Stomach (tissue), 8 donors: ENCODE measurements at regions not wholly inside any gene's neighbourhood (a gene's known extent, or its start where the extent isn't known, plus 50 kb on each side); places are given as distances from the start of the nearest gene placed in this dataset.

ENCODE experiments used
- DNase-seq, 2 donors: peaks; one replicate each; pipeline versions ENCODE4 v3.0.0 to v3.0.0-alpha.2; 2013 to 2019
- H3K27ac ChIP-seq, 5 donors: fragments of 200-600 bp in 4 of 5; sonication (generic) in 4 of 5; one replicate each; pipeline ENCODE4 v1.5.1; 2013 to 2019; ENCODE audit warnings: mild to moderate bottlenecking in 1 of 5, moderate library complexity in 1 of 5
- H3K27me3 ChIP-seq, 3 donors: fragments of 200-600 bp; sonication (generic); one replicate each; pipeline ENCODE4 v1.5.1; 2017 to 2019; ENCODE audit warnings: mixed run types in 1 of 3
- H3K36me3 ChIP-seq, 4 donors: fragments of 200-600 bp; sonication (generic); 1 replicate in 3 of 4; 2 replicates in 1 of 4; pipeline ENCODE4 v1.5.1; 2016 to 2019
- H3K4me1 ChIP-seq, 4 donors: fragments of 200-600 bp; sonication (generic); one replicate each; pipeline ENCODE4 v1.5.1; 2016 to 2019
- H3K4me3 ChIP-seq, 4 donors: fragments of 200-600 bp; sonication (generic) in 3 of 4; one replicate each; pipeline ENCODE4 v1.5.1; 2016 to 2019; ENCODE audit warnings: mild to moderate bottlenecking in 1 of 4
- H3K9me3 ChIP-seq, 4 donors: fragments of 200-600 bp; sonication (generic); one replicate each; pipeline ENCODE4 v1.5.1; 2016 to 2019
- EP300 ChIP-seq: sonication (generic); formaldehyde crosslinking; IDR thresholded peaks from one replicate; pipeline ENCODE4 v1.6.1; 2017; ENCODE audit warnings: antibody characterized with exemption
- POLR2A ChIP-seq, 4 donors: fragments of 450-650 bp; IDR thresholded peaks; one replicate each; pipeline ENCODE4 v1.6.1; 2016; ENCODE audit warnings: antibody characterized with exemption in 4 of 4, control low read depth in 2 of 4, mild to moderate bottlenecking in 1 of 4, moderate library complexity in 1 of 4
- POLR2AphosphoS5 ChIP-seq, 3 donors: sonication (generic); formaldehyde crosslinking; IDR thresholded peaks; one replicate each; pipeline ENCODE4 v1.6.1; 2016; ENCODE audit warnings: antibody characterized with exemption in 3 of 3
- WGBS, 5 donors: extraction: QIAGEN DNeasy Blood & Tissue Kit in 3 of 5; methylation state at CpG; one replicate each; pipeline versions ENCODE4 v1.1.5 to v1.1.7; 2013 to 2018; 5-methylcytosine and 5-hydroxymethylcytosine counted together
- intact Hi-C: fragments of 100-400 bp; cut with DNase I; formaldehyde crosslinking; loops from one replicate; pipeline ENCODE4 v1.15.1; 2023; ENCODE audit warnings: low total_unique reads
- TF ChIP-seq, protein P1 (sequence below), 7 experiments: fragments of 450-650 bp in 4 of 7; fragments of 200-600 bp in 3 of 7; sonication (generic) in 3 of 7; IDR thresholded peaks; one replicate each; pipeline ENCODE4 v1.5.1; 2016 to 2019; ENCODE audit warnings: antibody characterized with exemption in 7 of 7, control low read depth in 2 of 7, mild to moderate bottlenecking in 1 of 7
- donor health status: healthy with polysubstance abuse.
- donor health status: Bipolar disorder and iron deficiency.
- donor health status: healthy.

- H3K4me3 ChIP-seq: no peak overlapping the region
- H3K36me3 ChIP-seq: no peaks in the 10 kb centered on the region
- no peak for DNase-seq
- WGBS, 5 donors: 65 to 84% (median 82%) methylated on average over 3 of the region's 3 CpGs
- H3K9me3 ChIP-seq: no peaks in the 10 kb centered on the region
- H3K4me1 ChIP-seq: no peaks in the 10 kb centered on the region
- H3K27ac ChIP-seq: no peak overlapping the region
- H3K27me3 ChIP-seq: no peaks in the 10 kb centered on the region
- TF ChIP-seq POLR2A (IDR thresholded peaks at IDR 0.05): no peak
- TF ChIP-seq POLR2AphosphoS5 (IDR thresholded peaks at IDR 0.05): no peak
- TF ChIP-seq, protein P1, sequence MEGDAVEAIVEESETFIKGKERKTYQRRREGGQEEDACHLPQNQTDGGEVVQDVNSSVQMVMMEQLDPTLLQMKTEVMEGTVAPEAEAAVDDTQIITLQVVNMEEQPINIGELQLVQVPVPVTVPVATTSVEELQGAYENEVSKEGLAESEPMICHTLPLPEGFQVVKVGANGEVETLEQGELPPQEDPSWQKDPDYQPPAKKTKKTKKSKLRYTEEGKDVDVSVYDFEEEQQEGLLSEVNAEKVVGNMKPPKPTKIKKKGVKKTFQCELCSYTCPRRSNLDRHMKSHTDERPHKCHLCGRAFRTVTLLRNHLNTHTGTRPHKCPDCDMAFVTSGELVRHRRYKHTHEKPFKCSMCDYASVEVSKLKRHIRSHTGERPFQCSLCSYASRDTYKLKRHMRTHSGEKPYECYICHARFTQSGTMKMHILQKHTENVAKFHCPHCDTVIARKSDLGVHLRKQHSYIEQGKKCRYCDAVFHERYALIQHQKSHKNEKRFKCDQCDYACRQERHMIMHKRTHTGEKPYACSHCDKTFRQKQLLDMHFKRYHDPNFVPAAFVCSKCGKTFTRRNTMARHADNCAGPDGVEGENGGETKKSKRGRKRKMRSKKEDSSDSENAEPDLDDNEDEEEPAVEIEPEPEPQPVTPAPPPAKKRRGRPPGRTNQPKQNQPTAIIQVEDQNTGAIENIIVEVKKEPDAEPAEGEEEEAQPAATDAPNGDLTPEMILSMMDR (IDR thresholded peaks at IDR 0.05): no peak
- no peak for TF ChIP-seq EP300
- intact Hi-C loops: no loop called here
Measured at GRCh38 chr4:111500858-111501257, 644.4 kb upstream of the FAM241A start.

- H3K36me3 ChIP-seq: no peaks in the 10 kb centered on the region
- no peak overlapping the region for H3K4me3 ChIP-seq
- H3K27ac ChIP-seq: no peak overlapping the region
- 71 to 86% (median 79%) methylated on average over 2 of the region's 2 CpGs for WGBS, 5 donors
- TF ChIP-seq POLR2A (IDR thresholded peaks at IDR 0.05) (no peak), POLR2AphosphoS5 (IDR thresholded peaks at IDR 0.05) (no peak), EP300 (no peak)
- TF ChIP-seq, protein P1 (IDR thresholded peaks at IDR 0.05): no peak
- no peaks in the 10 kb centered on the region for H3K9me3 ChIP-seq
- no peak for DNase-seq
- intact Hi-C loops: no loop called here
- no peaks in the 10 kb centered on the region for H3K4me1 ChIP-seq
- H3K27me3 ChIP-seq: no peaks in the 10 kb centered on the region
Measured at GRCh38 chr4:111501946-111502345, 643.3 kb upstream of the FAM241A start.

DNA sequence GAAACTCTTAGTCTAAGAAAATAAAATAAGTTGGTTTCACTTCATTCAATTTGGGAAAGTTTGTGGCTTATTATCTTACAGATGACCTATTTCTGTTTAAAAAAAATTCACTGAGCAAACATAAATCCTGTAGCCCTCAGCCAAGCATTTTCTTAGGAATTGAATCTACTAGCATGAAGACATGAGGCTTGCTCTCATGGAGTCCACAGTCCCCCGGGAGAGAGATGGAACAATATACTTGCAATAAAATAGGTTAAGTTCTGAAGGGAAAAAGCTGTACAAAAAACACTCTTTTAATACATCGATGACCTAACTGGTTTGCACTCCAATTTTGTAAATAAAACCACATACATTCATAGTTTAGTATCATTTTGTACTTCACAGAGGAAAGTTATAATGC, 642.6 kb upstream of the FAM241A start:
- 68 to 94% (median 86%) methylated on average over 2 of the region's 2 CpGs for WGBS, 5 donors
- Histone ChIP-seq H3K9me3 (no peaks in the 10 kb centered on the region), H3K27me3 (no peaks in the 10 kb centered on the region), H3K27ac (no peak overlapping the region), H3K4me3 (no peak overlapping the region), H3K4me1 (no peaks in the 10 kb centered on the region), H3K36me3 (no peaks in the 10 kb centered on the region)
- intact Hi-C loops: no loop called here
- no peak for TF ChIP-seq POLR2AphosphoS5 (IDR thresholded peaks at IDR 0.05)
- TF ChIP-seq EP300: no peak
- TF ChIP-seq POLR2A (IDR thresholded peaks at IDR 0.05): no peak
- TF ChIP-seq, protein P1 (IDR thresholded peaks at IDR 0.05): no peak
- DNase-seq: peak in 1 of 2 donors; percentile 2

DNA sequence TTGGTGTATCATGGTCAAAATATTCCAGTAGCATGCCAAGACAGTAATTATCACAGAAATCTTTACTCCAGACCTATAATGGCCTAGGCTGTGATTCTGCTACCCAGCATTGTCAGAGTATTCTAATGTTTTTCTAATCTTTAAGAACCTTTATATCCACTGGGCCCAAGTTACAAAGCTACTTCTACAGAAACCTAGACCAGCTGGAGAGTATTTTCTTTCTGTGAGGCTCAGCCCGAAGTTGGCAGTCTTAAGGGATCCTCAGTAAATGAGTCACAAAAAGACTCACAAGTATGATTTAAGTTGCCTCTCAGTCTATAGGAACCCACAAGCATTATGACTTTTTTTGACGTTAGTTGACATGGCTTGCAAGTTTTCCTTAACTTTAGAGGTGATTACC, 638.5 kb upstream of the FAM241A start:
- TF ChIP-seq, protein P1 (IDR thresholded peaks at IDR 0.05): no peak
- no peak for TF ChIP-seq EP300
- no peak for TF ChIP-seq POLR2AphosphoS5 (IDR thresholded peaks at IDR 0.05)
- no peak for TF ChIP-seq POLR2A (IDR thresholded peaks at IDR 0.05)
- intact Hi-C loops: no loop called here
- no peaks in the 10 kb centered on the region for H3K4me1 ChIP-seq
- no peaks in the 10 kb centered on the region for H3K27me3 ChIP-seq
- H3K36me3 ChIP-seq: no peaks in the 10 kb centered on the region
- WGBS, 5 donors: 73 to 83% (median 79%) methylated on average over 2 of the region's 2 CpGs
- no peak for DNase-seq
- H3K27ac ChIP-seq: no peak overlapping the region
- H3K4me3 ChIP-seq: no peak overlapping the region
- H3K9me3 ChIP-seq: no peaks in the 10 kb centered on the region
